ENCODE measurements at regions not wholly inside any gene's neighbourhood (a gene's known extent, or its start where the extent isn't known, plus 50 kb on each side); places are given as distances from the start of the nearest gene placed in this dataset.

DNA sequence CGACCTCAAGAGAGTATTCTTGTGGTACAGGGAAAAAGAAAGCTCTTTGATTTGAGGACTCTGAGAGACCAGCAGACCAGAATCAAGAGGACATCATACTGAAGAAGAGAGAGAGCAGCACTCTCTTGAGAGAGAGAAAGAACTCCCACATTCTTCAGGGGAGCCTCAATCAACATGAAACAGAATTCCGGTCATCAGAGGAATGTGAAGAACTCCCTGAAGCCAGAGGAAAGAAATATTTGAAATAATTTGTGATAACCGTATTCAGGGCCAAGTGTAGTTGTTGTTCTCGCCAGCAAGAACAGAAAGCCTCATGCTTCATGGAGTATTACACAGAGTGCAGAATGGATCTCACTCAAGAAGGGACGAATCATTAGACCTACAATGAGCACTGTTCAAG is 363.8 kb upstream of the TMEM132C start:
- TF ChIP-seq, protein P1, sequence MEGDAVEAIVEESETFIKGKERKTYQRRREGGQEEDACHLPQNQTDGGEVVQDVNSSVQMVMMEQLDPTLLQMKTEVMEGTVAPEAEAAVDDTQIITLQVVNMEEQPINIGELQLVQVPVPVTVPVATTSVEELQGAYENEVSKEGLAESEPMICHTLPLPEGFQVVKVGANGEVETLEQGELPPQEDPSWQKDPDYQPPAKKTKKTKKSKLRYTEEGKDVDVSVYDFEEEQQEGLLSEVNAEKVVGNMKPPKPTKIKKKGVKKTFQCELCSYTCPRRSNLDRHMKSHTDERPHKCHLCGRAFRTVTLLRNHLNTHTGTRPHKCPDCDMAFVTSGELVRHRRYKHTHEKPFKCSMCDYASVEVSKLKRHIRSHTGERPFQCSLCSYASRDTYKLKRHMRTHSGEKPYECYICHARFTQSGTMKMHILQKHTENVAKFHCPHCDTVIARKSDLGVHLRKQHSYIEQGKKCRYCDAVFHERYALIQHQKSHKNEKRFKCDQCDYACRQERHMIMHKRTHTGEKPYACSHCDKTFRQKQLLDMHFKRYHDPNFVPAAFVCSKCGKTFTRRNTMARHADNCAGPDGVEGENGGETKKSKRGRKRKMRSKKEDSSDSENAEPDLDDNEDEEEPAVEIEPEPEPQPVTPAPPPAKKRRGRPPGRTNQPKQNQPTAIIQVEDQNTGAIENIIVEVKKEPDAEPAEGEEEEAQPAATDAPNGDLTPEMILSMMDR (IDR thresholded peaks at IDR 0.05; ENCODE audit: poor library complexity, severe bottlenecking): no peak
- TF ChIP-seq TAF1 (IDR thresholded peaks at IDR 0.05; ENCODE audit: low read depth) (no peak), SMC3 (conservative IDR thresholded peaks at IDR 0.05; ENCODE audit: poor library complexity) (no peak), POLR2AphosphoS5 (IDR thresholded peaks at IDR 0.05) (no peak), EP300 (conservative IDR thresholded peaks at IDR 0.05; ENCODE audit: poor library complexity, severe bottlenecking) (no peak), RAD21 (conservative IDR thresholded peaks at IDR 0.05) (no peak)
- TF ChIP-seq, protein P2, sequence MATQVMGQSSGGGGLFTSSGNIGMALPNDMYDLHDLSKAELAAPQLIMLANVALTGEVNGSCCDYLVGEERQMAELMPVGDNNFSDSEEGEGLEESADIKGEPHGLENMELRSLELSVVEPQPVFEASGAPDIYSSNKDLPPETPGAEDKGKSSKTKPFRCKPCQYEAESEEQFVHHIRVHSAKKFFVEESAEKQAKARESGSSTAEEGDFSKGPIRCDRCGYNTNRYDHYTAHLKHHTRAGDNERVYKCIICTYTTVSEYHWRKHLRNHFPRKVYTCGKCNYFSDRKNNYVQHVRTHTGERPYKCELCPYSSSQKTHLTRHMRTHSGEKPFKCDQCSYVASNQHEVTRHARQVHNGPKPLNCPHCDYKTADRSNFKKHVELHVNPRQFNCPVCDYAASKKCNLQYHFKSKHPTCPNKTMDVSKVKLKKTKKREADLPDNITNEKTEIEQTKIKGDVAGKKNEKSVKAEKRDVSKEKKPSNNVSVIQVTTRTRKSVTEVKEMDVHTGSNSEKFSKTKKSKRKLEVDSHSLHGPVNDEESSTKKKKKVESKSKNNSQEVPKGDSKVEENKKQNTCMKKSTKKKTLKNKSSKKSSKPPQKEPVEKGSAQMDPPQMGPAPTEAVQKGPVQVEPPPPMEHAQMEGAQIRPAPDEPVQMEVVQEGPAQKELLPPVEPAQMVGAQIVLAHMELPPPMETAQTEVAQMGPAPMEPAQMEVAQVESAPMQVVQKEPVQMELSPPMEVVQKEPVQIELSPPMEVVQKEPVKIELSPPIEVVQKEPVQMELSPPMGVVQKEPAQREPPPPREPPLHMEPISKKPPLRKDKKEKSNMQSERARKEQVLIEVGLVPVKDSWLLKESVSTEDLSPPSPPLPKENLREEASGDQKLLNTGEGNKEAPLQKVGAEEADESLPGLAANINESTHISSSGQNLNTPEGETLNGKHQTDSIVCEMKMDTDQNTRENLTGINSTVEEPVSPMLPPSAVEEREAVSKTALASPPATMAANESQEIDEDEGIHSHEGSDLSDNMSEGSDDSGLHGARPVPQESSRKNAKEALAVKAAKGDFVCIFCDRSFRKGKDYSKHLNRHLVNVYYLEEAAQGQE (IDR thresholded peaks at IDR 0.05; ENCODE audit: borderline replicate concordance): no peak
